GM06990 (cell line): ENCODE measurements at regions not wholly inside any gene's neighbourhood (a gene's known extent, or its start where the extent isn't known, plus 50 kb on each side); places are given as distances from the start of the nearest gene placed in this dataset.

Experiments used
- DNase-seq: peaks from one replicate; pipeline ENCODE4 v3.0.0-alpha.2; 2011; ENCODE audit not compliant: insufficient read length; ENCODE audit errors: extremely low read depth
- H3K27me3 ChIP-seq: replicated peaks from 2 replicates; pipeline ENCODE4 v1.6.0; 2011; ENCODE audit warnings: low read length; ENCODE audit not compliant: control insufficient read depth, insufficient read depth
- H3K36me3 ChIP-seq: 2 replicates; pipeline ENCODE4 v1.5.1; 2011; ENCODE audit warnings: low read length; ENCODE audit not compliant: control insufficient read depth, insufficient read depth
- H3K4me3 ChIP-seq: replicated peaks from 2 replicates; pipeline ENCODE4 v1.5.1; 2011; ENCODE audit warnings: low read depth, mild to moderate bottlenecking, control low read depth, low read length
- TF ChIP-seq, protein P1 (sequence below): IDR thresholded peaks from 2 replicates; pipeline ENCODE4 v1.5.1; 2011; ENCODE audit warnings: low read length, control low read depth, mild to moderate bottlenecking, inconsistent platforms; ENCODE audit not compliant: insufficient read depth, poor library complexity, severe bottlenecking

DNA sequence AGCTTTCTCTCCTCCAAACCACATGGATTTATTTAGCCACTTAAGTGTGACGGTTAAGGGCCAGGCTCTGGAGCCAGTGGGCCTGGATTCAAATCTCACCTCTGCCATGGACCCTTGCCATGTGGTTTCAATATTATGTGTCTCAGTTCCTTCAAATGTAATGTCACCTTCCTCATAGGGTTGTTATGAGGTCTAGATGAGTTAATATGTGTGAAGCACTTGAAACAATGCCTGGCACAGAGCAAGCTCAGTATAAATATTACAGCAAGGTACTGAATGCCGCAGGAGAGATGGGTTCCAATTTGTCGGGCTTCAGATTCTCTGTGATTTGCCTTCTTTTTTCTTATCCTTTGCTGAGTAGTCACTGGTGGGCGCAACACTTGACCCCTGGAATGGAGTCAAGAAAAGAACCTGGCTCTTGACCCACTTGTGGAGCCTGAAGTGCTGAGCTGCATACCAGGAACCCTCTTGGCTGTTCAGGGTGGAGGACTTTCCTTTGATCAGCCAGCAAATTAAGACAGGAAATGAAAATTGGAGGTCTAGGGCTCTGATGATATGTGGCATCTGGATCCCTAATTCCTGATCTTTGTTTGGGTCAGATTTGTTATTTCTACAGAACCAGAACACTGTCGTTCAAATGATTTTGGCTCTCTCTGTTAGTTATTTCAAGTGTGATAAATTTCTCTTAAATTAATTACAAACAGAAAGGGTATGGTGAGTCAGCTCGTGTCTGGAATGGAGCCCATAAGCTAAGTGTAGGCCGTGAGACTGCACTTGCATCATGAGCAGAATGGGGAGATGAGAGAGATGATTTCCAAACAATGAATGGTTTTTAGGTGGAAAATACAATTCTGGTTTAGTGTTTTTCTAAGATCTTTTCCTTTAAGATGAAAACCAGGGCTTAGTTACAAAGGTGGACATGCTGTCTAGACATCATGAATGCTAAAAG, 293.0 kb downstream of the KCNS3 start:
- no peak overlapping the region for H3K4me3 ChIP-seq
- TF ChIP-seq, protein P1, sequence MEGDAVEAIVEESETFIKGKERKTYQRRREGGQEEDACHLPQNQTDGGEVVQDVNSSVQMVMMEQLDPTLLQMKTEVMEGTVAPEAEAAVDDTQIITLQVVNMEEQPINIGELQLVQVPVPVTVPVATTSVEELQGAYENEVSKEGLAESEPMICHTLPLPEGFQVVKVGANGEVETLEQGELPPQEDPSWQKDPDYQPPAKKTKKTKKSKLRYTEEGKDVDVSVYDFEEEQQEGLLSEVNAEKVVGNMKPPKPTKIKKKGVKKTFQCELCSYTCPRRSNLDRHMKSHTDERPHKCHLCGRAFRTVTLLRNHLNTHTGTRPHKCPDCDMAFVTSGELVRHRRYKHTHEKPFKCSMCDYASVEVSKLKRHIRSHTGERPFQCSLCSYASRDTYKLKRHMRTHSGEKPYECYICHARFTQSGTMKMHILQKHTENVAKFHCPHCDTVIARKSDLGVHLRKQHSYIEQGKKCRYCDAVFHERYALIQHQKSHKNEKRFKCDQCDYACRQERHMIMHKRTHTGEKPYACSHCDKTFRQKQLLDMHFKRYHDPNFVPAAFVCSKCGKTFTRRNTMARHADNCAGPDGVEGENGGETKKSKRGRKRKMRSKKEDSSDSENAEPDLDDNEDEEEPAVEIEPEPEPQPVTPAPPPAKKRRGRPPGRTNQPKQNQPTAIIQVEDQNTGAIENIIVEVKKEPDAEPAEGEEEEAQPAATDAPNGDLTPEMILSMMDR: no peak
- DNase-seq: no peak
- H3K36me3 ChIP-seq: no peaks in the 10 kb centered on the region
- H3K27me3 ChIP-seq: no peaks in the 10 kb centered on the region

DNA sequence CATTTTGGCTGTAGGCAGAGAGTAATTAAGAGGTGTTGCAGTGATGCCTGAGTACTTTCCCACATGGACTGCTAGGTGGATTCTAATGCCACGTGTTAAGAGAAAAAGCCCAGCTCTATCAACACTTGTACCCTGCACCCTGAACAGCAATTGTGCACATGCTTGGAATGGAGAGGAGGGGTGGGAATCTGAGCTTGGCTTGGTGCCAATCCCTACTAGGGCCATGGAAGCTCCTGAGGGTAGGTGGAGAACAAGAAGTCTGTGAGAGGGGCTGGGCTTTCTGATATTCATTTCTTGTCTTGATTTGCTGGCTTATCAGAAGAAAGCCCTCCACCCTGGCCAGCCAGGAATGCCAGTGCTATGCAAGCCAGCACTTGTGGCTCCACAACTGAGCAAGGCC, 292.2 kb downstream of the KCNS3 start:
- Histone ChIP-seq H3K27me3 (no peaks in the 10 kb centered on the region), H3K36me3 (no peaks in the 10 kb centered on the region), H3K4me3 (no peak overlapping the region)
- DNase-seq: no peak
- TF ChIP-seq, protein P1: no peak

DNA sequence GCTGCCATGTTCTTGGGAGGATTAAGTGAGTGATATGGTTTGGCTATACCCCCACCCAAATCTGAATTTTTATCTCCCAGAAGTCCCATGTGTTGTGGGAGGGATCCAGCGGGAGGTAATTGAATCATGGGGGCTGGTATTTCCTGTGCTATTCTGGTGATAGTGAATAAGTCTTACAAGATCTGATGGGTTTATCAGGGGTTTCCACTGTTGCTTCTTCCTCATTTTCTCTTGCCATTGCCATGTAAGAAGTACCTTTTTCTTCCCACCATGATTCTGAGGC, 291.4 kb downstream of the KCNS3 start:
- H3K27me3 ChIP-seq: no peaks in the 10 kb centered on the region
- TF ChIP-seq, protein P1: no peak
- H3K36me3 ChIP-seq: no peaks in the 10 kb centered on the region

DNA sequence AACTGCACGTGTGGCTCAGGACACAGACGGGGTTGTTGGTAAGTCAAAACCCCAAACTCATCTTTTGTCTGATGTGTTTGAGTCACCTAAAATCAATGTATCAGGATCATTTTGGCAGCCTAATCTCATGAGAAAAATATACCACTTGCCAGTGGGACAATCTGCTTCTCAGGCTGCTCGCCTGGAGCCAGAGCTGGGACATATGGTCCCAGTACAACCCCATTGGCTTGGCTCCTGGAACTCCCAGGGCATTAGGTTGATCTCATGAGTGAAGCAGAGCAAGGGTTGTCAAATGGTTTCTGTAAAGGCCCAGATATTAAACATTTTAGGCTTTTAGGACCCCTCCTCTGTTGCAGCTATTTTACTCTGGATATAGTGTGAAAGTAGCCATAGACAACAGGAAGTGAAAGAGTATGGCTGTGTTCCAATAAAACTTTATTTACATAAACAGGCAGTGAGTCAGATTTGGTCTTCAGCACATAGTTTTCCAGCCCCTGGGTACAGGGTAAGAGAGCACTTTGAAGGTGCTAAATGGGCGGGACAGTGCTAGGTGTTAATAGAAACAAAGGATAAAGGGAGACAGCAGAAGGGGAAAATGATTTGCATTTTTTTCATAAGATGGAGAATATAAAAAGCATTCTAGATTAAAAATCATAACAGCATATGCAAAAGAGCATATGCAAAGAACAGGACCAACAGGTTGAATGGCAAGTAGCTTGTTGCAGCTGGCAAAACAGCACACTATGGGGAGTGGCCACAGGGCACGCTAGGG, 290.8 kb downstream of the KCNS3 start:
- H3K4me3 ChIP-seq: no peak overlapping the region
- TF ChIP-seq, protein P1: no peak
- no peaks in the 10 kb centered on the region for H3K27me3 ChIP-seq
- no peaks in the 10 kb centered on the region for H3K36me3 ChIP-seq
- DNase-seq: no peak

More for the DNA sequence above, 291.4 kb downstream of the KCNS3 start:
- no peak overlapping the region for H3K4me3 ChIP-seq
- DNase-seq: no peak

DNA sequence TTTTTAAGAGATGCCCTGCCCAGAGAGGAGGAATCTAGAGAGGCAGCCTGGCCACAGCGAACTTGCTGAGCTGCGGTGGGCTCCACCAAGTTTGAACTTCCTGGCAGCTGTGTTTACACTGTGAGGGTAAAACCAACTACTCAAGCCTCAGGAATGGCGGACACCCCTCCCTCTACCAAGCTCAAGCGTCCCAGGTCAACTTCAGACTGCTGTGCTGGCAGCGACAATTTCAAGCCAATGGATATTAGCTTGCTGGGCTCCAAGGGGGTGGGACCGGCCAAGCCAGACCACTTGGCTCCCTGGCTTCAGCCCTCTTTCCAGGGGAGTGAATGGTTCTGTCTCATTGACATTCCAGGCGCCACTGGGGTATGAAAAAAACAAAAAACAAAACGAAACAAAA, 289.4 kb downstream of the KCNS3 start:
- Histone ChIP-seq H3K4me3 (no peak overlapping the region), H3K36me3 (no peaks in the 10 kb centered on the region), H3K27me3 (no peaks in the 10 kb centered on the region)
- TF ChIP-seq, protein P1: no peak
- no peak for DNase-seq
